A172 (cell line): ENCODE measurements at regions not wholly inside any gene's neighbourhood (a gene's known extent, or its start where the extent isn't known, plus 50 kb on each side); places are given as distances from the start of the nearest gene placed in this dataset.
A peak's percentile ranks its signal among the peaks of the same experiment; 100 is the strongest.
"Not testable (repeated sequence)": the region's sequence is repeated elsewhere in the genome, so short reads cannot be mapped to it uniquely, and the experiment has no call there.

Experiments used
- DNase-seq: peaks from one replicate; pipeline ENCODE4 v3.0.0-alpha.2; 2015; ENCODE audit warnings: low spot score

GRCh38 chr4:145297556-145297955 is 117.2 kb upstream of the OTUD4 start:
- DNase-seq: no peak

- no peak for DNase-seq
Observed at GRCh38 chr4:145295547-145295946, 115.2 kb upstream of the OTUD4 start.

GRCh38 chr4:145295122-145295521 is 114.7 kb upstream of the OTUD4 start:
- DNase-seq: no peak

- no peak for DNase-seq
Observed at GRCh38 chr4:145293658-145294057, 113.3 kb upstream of the OTUD4 start.

- DNase-seq: no peak
Observed at GRCh38 chr4:145290955-145291354, 110.6 kb upstream of the OTUD4 start.

GRCh38 chr4:145289403-145290076 is 109.2 kb upstream of the OTUD4 start:
- no peak for DNase-seq

- no peak for DNase-seq
Observed at GRCh38 chr4:145287351-145287750, 107.0 kb upstream of the OTUD4 start.

GRCh38 chr4:145285928-145286327 is 105.5 kb upstream of the OTUD4 start:
- DNase-seq: peak; percentile 23

- DNase-seq: no peak
Observed at GRCh38 chr4:145283909-145284308, 103.5 kb upstream of the OTUD4 start.

GRCh38 chr4:145281951-145282350 is 101.6 kb upstream of the OTUD4 start:
- no peak for DNase-seq

- no peak for DNase-seq
Observed at GRCh38 chr4:145281224-145281623, 100.8 kb upstream of the OTUD4 start.

- DNase-seq: no peak
Observed at GRCh38 chr4:145280541-145280940, 100.2 kb upstream of the OTUD4 start.

GRCh38 chr4:145279122-145279960 is 99.0 kb upstream of the OTUD4 start:
- peak; percentile 55 for DNase-seq

GRCh38 chr4:145278341-145279121 is 98.1 kb upstream of the OTUD4 start:
- no peak for DNase-seq

GRCh38 chr4:145277011-145277410 is 96.6 kb upstream of the OTUD4 start:
- no peak for DNase-seq

- DNase-seq: no peak
Observed at GRCh38 chr4:145276050-145276449, 95.7 kb upstream of the OTUD4 start.

GRCh38 chr4:145271194-145271593 is 90.8 kb upstream of the OTUD4 start:
- no peak for DNase-seq

GRCh38 chr4:145266881-145267280 is 86.5 kb upstream of the OTUD4 start:
- no peak for DNase-seq

GRCh38 chr4:145260091-145260490 is 79.7 kb upstream of the OTUD4 start:
- no peak for DNase-seq

- DNase-seq: not testable (repeated sequence)
Observed at GRCh38 chr4:145255311-145255710, 74.9 kb upstream of the OTUD4 start.

GRCh38 chr4:145252190-145252589 is 71.8 kb upstream of the OTUD4 start:
- no peak for DNase-seq

GRCh38 chr4:145251391-145251790 is 71.0 kb upstream of the OTUD4 start:
- DNase-seq: no peak

GRCh38 chr4:145248971-145249370 is 68.6 kb upstream of the OTUD4 start:
- no peak for DNase-seq
